ENCODE measurements at regions not wholly inside any gene's neighbourhood (a gene's known extent, or its start where the extent isn't known, plus 50 kb on each side); places are given as distances from the start of the nearest gene placed in this dataset.

- Histone ChIP-seq H4K20me1 (ENCODE audit: insufficient read depth, low read length) (no peaks in the 10 kb centered on the region), H3K27me3 (ENCODE audit: insufficient read depth, low read length) (no peaks in the 10 kb centered on the region), H2AFZ (ENCODE audit: low read length) (no peak overlapping the region), H3K9me3 (ENCODE audit: low read depth, low read length) (no peaks in the 10 kb centered on the region), H3K27ac (ENCODE audit: low read depth, low read length) (no peak overlapping the region), H3K79me2 (ENCODE audit: insufficient read depth, low read length) (no peaks in the 10 kb centered on the region), H3K4me1 (ENCODE audit: insufficient read depth, low read length) (no peaks in the 10 kb centered on the region), H3K4me3 (ENCODE audit: insufficient read depth, low read length) (no peak overlapping the region), H3K4me2 (ENCODE audit: insufficient read depth, low read length) (no peak overlapping the region), H3K36me3 (ENCODE audit: insufficient read depth, low read length) (no peaks in the 10 kb centered on the region)
- no peak for DNase-seq (ENCODE audit: insufficient read length, low spot score, missing footprints)
- TF ChIP-seq CTCF (IDR thresholded peaks at IDR 0.05; ENCODE audit: extremely low read depth, low read depth, low read length): no peak
Observed at GRCh38 chr7:49037346-49038210, 113.2 kb downstream of the CDC14C start.

GRCh38 chr7:49038821-49039358, 114.5 kb downstream of the CDC14C start:
- H3K36me3 ChIP-seq (ENCODE audit: insufficient read depth, low read length): no peaks in the 10 kb centered on the region
- no peaks in the 10 kb centered on the region for H3K79me2 ChIP-seq (ENCODE audit: insufficient read depth, low read length)
- no peaks in the 10 kb centered on the region for H3K9me3 ChIP-seq (ENCODE audit: low read depth, low read length)
- no peaks in the 10 kb centered on the region for H3K4me1 ChIP-seq (ENCODE audit: insufficient read depth, low read length)
- no peak overlapping the region for H3K4me2 ChIP-seq (ENCODE audit: insufficient read depth, low read length)
- no peak overlapping the region for H3K27ac ChIP-seq (ENCODE audit: low read depth, low read length)
- H4K20me1 ChIP-seq (ENCODE audit: insufficient read depth, low read length): no peaks in the 10 kb centered on the region
- H2AFZ ChIP-seq (ENCODE audit: low read length): no peak overlapping the region
- TF ChIP-seq CTCF (IDR thresholded peaks at IDR 0.05; ENCODE audit: extremely low read depth, low read depth, low read length): no peak
- no peak overlapping the region for H3K4me3 ChIP-seq (ENCODE audit: insufficient read depth, low read length)
- no peaks in the 10 kb centered on the region for H3K27me3 ChIP-seq (ENCODE audit: insufficient read depth, low read length)
- DNase-seq (ENCODE audit: insufficient read length, low spot score, missing footprints): no peak

- Histone ChIP-seq H3K9me3 (ENCODE audit: low read depth, low read length) (peaks cover 5% of the 10 kb centered on the region), H3K4me1 (ENCODE audit: insufficient read depth, low read length) (no peaks in the 10 kb centered on the region), H2AFZ (ENCODE audit: low read length) (no peak overlapping the region), H3K4me2 (ENCODE audit: insufficient read depth, low read length) (no peak overlapping the region), H3K79me2 (ENCODE audit: insufficient read depth, low read length) (no peaks in the 10 kb centered on the region), H4K20me1 (ENCODE audit: insufficient read depth, low read length) (no peaks in the 10 kb centered on the region), H3K36me3 (ENCODE audit: insufficient read depth, low read length) (no peaks in the 10 kb centered on the region), H3K4me3 (ENCODE audit: insufficient read depth, low read length) (no peak overlapping the region), H3K27me3 (ENCODE audit: insufficient read depth, low read length) (no peaks in the 10 kb centered on the region), H3K27ac (ENCODE audit: low read depth, low read length) (no peak overlapping the region)
- no peak for TF ChIP-seq CTCF (IDR thresholded peaks at IDR 0.05; ENCODE audit: extremely low read depth, low read depth, low read length)
- DNase-seq (ENCODE audit: insufficient read length, low spot score, missing footprints): no peak
Observed at GRCh38 chr7:49060743-49061142, 136.4 kb downstream of the CDC14C start.

GRCh38 chr7:49074538-49074937, 150.2 kb downstream of the CDC14C start:
- no peaks in the 10 kb centered on the region for H3K79me2 ChIP-seq (ENCODE audit: insufficient read depth, low read length)
- no peaks in the 10 kb centered on the region for H3K36me3 ChIP-seq (ENCODE audit: insufficient read depth, low read length)
- no peak overlapping the region for H3K4me2 ChIP-seq (ENCODE audit: insufficient read depth, low read length)
- no peak overlapping the region for H2AFZ ChIP-seq (ENCODE audit: low read length)
- no peak overlapping the region for H3K4me3 ChIP-seq (ENCODE audit: insufficient read depth, low read length)
- no peaks in the 10 kb centered on the region for H3K4me1 ChIP-seq (ENCODE audit: insufficient read depth, low read length)
- no peak for TF ChIP-seq CTCF (IDR thresholded peaks at IDR 0.05; ENCODE audit: extremely low read depth, low read depth, low read length)
- no peaks in the 10 kb centered on the region for H4K20me1 ChIP-seq (ENCODE audit: insufficient read depth, low read length)
- DNase-seq (ENCODE audit: insufficient read length, low spot score, missing footprints): no peak
- H3K27ac ChIP-seq (ENCODE audit: low read depth, low read length): no peak overlapping the region
- no peaks in the 10 kb centered on the region for H3K27me3 ChIP-seq (ENCODE audit: insufficient read depth, low read length)
- H3K9me3 ChIP-seq (ENCODE audit: low read depth, low read length): peaks cover 2% of the 10 kb centered on the region
